ENCODE measurements at regions not wholly inside any gene's neighbourhood (a gene's known extent, or its start where the extent isn't known, plus 50 kb on each side); places are given as distances from the start of the nearest gene placed in this dataset.

GRCh38 chr10:28849821-28850220, 172.5 kb downstream of the BAMBI start:
- TF ChIP-seq CTCF (IDR thresholded peaks at IDR 0.05): no peak
- no peak for TF ChIP-seq POLR2A (IDR thresholded peaks at IDR 0.05)
